Astrocyte of the hippocampus (primary cell): ENCODE measurements at regions not wholly inside any gene's neighbourhood (a gene's known extent, or its start where the extent isn't known, plus 50 kb on each side); places are given as distances from the start of the nearest gene placed in this dataset.

Source experiments
- DNase-seq: peaks from one replicate; pipeline ENCODE4 v3.0.0; 2011; ENCODE audit warnings: low read depth, low spot score

DNA sequence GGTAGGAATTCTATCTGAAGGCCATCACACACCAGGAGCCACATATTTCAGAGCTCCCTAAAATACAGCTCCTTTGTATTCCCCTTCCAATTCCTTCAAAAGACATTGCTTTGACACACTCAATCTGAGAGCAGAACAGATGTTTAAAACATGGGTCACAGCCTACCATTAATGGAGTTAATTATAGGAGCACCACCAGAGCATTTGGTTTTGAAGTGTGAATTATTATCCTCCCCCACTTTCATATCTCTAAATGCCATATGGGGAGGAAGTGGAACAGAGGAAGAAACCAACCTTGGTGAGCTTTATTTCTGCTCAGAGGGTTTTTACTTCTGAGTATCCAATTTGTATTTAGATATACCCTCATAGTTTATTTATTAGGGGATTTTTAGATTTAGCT, 50.7 kb upstream of the TNFRSF21 start:
- no peak for DNase-seq

DNA sequence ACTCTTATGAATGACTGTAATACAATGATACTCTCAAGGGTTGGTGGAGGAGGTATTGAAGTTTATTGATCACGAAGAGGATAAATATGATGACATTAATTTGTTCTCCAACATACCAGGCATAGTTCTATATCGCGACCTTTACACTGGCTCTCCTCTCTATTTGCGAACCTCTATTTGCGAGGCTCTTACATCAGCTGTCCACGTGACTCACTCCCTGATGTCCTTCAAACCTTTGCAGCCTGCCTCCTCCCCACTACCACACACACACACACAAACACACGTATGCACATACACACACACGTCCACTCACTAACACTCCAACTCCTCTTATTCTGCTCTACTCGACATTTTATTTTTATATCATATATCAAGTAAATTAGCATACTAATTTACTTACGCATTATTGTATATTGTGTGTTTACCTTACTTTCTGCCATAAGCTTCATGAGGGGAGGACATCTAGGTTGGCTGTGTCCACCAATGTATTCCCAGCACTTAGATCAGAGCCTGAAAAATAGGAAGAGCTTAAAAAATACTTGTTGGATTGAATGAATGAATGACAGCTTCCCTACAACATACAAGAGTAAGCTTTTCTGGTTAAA, 53.3 kb upstream of the TNFRSF21 start:
- no peak for DNase-seq

DNA sequence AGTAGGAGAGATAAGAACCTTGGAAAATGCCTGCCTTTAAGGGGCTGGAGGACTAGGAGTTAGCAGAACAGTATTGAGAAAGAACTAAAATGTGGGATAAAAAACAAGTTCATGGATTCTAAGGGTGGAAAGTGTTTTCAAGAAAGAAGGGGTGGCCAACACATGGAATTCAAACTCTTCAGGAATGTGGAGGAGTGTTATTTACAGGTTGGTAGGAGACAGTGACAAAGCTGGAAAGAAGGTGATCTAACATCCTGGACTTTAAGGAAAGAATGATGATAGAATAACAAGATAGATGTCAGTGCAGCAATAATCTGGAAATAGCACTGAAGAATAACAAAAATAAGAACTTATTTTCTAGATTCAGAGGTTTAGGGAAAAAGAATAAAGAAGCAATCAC, 54.0 kb upstream of the TNFRSF21 start:
- DNase-seq = no peak

DNA sequence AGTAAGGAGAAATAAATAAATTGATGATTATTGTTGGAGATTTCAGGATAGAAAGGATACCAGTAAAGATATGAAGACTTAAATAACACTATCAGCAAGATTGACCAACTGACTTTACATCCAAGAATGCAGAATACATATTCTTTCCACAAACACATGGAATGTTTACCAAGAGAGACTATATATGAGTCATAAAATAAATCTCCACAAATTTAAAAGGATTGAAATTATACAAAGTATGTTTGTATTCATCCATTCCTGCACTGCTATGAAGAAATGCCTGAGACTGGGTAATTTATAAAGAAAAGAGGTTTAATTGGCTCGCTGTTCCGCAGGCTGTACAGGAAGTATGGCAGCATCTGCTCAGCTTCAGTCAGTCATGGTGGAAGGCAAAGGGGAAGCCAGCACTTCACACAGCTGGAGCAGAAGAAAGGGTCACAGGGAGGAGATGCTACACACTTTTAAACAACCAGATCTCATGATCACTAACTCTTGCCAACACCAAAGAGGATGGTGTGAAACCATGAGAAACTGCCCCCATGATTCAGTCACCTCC, 56.7 kb upstream of the TNFRSF21 start:
- DNase-seq = no peak

GRCh38 chr6:47371139-47371869, 61.6 kb upstream of the TNFRSF21 start:
- DNase-seq = no peak

DNA sequence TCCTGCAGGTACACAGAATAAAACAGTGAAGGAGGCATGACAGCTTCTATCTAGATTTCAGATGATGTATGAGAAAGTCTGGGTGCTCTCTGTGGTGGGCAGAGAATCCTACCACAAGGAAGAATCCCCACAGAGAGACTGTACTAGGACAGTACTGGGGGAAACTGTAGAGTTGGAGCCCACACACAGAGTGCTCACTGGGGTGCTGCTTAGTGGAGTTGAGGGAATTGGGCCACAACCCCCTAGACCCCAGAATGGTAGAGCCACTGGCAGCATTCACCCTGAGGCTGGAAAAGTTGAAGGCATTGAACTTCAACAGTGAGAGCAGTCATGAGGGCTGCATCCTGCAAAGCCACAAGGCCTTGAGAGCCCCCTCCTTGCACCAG, 62.2 kb upstream of the TNFRSF21 start:
- no peak for DNase-seq

DNA sequence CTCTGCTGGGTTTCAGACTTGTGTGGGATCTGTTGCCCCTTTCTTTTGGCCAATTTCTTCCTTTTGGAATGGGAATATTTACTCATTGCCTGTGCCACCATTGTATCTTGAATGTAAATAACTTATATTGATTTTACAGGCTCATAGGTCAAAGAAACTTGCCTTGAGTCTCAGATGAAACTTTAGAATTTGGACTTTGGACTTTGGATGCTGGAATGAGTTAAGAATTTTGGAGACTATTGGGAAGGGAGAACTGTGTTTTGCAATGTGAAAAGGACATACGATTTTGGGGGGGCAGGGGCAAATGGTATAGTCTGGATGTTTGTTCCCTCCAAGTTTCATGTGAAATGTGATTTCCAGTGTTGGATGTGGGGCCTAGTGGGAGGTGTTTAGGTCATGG, 62.6 kb upstream of the TNFRSF21 start:
- DNase-seq = no peak

- no peak for DNase-seq
Observed at GRCh38 chr6:47375426-47375825, 65.7 kb upstream of the TNFRSF21 start.

DNA sequence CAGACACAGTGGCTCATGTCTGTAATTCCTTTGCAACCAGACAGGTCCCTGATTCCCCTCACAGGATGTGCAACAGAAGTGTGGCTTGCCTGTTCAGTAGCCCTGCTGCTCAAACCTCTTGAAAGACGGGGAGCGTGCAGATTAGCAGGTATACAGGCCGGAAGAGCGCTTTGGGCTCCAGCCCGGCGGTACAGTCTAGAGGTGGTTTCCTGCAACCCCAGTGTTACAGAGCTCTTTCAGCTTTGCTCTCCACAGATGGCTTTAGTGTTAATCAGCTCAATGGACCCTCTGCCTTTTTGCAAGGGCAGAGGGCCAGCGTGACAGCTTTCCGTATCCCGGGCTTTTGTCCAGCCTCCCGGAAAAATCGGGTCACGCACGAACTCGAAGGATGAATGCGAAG, 67.2 kb upstream of the TNFRSF21 start:
- no peak for DNase-seq

- DNase-seq = no peak
Observed at GRCh38 chr6:47377971-47378370, 68.3 kb upstream of the TNFRSF21 start.

DNA sequence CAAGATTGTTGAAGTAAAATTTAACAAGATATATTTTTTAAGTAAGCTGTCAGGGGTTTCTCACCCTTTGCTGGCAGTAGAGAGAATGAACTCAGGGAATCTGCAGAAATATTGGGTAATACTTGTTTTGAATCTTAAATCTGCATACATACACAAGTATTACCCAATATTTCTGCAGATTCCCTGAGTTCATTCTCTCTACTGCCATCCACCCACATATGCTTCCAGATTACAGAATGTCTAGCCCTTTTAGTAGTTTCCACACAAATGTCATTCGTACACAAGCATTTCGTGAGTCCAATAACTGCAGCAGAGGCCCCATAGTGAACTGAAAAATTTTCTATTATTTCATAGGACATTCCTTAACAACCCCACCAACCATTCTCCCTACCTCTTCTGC, 69.6 kb upstream of the TNFRSF21 start:
- no peak for DNase-seq

DNA sequence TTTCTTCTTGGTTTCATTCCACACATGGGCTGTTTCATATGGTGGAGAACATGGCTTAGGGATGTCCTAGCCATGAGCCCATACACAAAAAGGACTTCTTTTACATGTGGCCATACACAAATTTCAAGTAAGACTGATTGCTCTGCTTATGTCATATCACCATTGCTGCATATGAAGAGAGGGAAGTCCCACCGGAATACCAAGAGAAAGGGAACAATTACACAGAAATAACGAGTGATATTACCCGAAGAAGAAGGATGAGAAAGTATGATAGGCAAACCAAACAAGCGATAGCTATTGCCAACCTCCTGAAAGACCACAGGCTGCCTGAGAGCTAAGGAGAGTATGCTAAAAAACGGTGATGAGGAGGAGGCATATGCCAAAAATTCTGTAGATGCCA, 70.5 kb upstream of the TNFRSF21 start:
- DNase-seq = no peak

- no peak for DNase-seq
Observed at GRCh38 chr6:47381036-47381435, 71.3 kb upstream of the TNFRSF21 start.

DNA sequence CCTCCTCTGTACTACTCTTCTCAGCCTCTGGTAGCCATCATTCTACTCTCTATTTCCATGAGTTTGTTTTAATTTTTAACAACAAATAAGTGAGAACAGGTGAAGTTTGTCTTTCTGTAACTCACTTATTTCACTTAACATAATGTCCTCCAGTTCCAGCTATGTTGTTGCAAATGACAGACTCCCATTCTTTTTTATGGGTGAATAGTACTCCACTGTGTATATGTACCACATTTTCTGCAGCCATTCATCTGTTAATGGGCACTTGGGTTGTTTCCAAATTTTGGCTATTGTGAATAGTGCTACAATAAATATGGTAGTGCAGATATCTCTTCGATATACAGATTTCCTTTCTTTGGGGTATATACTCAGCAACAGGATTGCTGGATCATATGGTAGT, 73.7 kb upstream of the TNFRSF21 start:
- no peak for DNase-seq

DNA sequence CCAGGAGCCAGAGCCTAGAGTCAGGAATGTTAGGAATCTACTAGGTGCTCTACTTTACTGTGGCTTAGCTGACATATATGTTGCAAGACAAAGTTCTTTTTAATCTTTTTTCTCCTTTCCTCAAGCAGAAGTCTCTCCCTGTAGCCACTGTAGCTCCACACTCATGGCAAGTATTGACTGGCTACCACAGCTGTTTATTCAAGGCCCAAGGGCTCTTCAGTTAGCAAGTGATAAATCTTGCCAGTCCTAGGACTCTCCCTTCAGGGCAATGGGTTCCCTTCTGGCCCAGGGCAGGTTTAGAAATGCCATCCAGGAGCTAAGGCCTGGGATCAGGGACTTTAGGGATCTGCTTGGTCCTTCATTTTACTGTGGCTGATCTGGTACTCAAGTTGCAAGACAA, 82.0 kb upstream of the TNFRSF21 start:
- DNase-seq = no peak

GRCh38 chr6:47392251-47392650, 82.5 kb upstream of the TNFRSF21 start:
- no peak for DNase-seq

GRCh38 chr6:47396401-47397069, 81.1 kb upstream of the CD2AP start:
- no peak for DNase-seq

- DNase-seq = no peak
Observed at GRCh38 chr6:47400581-47400980, 77.0 kb upstream of the CD2AP start.

- no peak for DNase-seq
Observed at GRCh38 chr6:47402081-47402480, 75.5 kb upstream of the CD2AP start.

DNA sequence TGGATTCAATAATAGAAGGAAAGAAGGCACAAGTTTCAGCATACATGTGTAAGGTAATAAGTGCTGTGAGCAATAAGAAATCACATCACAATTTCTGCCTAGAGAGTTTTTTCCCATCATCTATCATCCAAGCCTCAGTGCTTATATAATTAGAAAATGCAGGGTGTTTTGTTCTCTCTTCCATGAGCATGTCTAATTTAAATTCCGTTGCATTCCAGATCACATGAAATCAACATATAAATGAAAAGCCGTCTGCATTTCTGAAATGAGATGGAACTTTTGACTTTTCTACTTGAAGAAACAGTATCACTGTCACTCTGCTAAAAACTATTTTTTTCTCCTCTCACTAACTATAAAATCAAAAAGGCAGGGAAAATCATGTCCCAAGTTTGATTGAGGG, 74.5 kb upstream of the CD2AP start:
- DNase-seq = no peak

DNA sequence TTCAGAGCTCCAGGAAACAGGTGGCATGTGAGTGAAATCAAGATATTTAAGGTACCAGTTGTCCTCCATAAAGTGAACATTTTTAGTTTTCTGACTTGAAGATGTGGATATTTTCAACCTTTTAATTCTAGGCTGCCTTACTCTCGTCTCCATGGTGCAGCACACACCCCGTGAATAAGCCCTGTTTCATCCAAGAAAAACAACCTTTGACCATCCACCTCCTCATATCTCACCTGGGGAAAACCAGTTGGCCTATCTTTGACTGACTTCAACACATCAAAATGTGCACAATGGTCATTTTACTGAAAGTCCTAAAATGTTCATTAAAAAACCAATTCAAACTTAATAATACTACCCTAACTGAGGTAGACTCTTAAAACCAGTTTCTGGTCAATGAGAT, 73.8 kb upstream of the CD2AP start:
- DNase-seq = no peak

DNA sequence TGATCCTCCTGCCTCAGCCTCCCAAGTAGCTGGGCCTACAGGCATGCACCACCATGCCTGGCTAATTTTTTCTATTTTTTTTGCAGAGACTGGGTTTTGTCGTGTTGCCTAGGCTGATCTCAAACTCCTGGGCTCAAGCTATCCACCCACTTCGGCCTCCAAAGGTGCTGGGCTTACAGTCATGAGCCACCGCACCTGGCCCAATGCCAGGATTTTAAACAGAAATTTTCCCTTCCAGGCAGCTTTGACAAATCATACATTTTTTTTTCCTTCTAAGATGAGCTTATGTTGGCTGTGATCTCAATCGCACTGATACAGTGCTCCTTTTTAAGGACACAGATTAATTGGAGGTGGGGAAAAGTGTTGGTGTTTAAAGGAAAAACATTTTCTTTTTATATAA, 73.2 kb upstream of the CD2AP start:
- no peak for DNase-seq

DNA sequence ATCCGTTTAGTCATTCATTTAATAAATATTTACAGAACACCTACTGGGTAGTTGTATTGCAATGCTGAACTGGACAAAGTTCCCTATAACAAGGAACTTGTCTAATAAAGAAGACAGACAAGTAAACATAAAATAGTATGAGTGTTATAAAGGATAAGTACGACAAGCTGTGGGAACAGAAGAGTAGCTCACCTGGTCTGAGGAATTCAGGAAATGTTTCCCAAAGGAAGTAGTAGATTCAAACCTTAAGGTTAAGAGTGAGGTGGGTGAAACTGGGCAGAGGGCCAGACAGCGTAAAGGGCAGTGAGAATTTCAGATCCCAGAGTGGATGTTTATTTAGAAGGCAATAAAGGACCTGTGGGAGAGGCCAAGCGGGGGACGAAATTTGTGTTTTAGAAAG, 72.3 kb upstream of the CD2AP start:
- no peak for DNase-seq
